Neural cell (in vitro differentiated cells): ENCODE measurements at regions not wholly inside any gene's neighbourhood (a gene's known extent, or its start where the extent isn't known, plus 50 kb on each side); places are given as distances from the start of the nearest gene placed in this dataset.

ENCODE experiments used
- H2AFZ ChIP-seq: fragments of 200-600, 300-800 bp; sonication (generic), shearing (Covaris generic); 2 replicates; pipeline ENCODE4 v1.6.0; 2014; ENCODE audit warnings: low read depth, mild to moderate bottlenecking, antibody characterized with exemption, low read length, moderate library complexity
- H3F3A ChIP-seq: fragments of 200-600 bp; shearing (Covaris generic); 2 replicates; pipeline ENCODE4 v1.6.1; 2016; ENCODE audit warnings: mild to moderate bottlenecking, moderate library complexity, mixed read lengths, antibody characterized with exemption, low read length; ENCODE audit not compliant: insufficient read depth, poor library complexity, severe bottlenecking
- H3K27ac ChIP-seq: fragments of 200-600, 300-800 bp; sonication (generic), shearing (Covaris generic); 2 replicates; pipeline ENCODE4 v1.5.1; 2014; ENCODE audit warnings: mild to moderate bottlenecking, low read length, moderate library complexity
- H3K27me3 ChIP-seq: fragments of 300-800, 200-600 bp; sonication (generic), shearing (Covaris generic); 2 replicates; pipeline ENCODE4 v1.6.0; 2014; ENCODE audit warnings: mild to moderate bottlenecking, low read depth, low read length, moderate library complexity; ENCODE audit not compliant: insufficient read depth
- H3K36me3 ChIP-seq: fragments of 300-800, 200-600 bp; sonication (generic), shearing (Covaris generic); 2 replicates; pipeline ENCODE4 v1.5.1; 2014; ENCODE audit warnings: mild to moderate bottlenecking, antibody characterized with exemption, low read length, moderate library complexity; ENCODE audit not compliant: insufficient read depth
- H3K4me2 ChIP-seq: fragments of 300-800, 200-600 bp; sonication (generic), shearing (Covaris generic); 2 replicates; pipeline ENCODE4 v1.6.0; 2014; ENCODE audit warnings: mild to moderate bottlenecking, low read length
- H3K4me3 ChIP-seq: fragments of 300-800, 200-600 bp; sonication (generic), shearing (Covaris generic); 2 replicates; pipeline ENCODE4 v1.5.1; 2014; ENCODE audit warnings: mild to moderate bottlenecking, low read length, moderate library complexity
- H3K79me2 ChIP-seq: fragments of 200-600 bp; shearing (Covaris generic); replicated peaks from 2 replicates; pipeline ENCODE4 v1.6.0; 2014; ENCODE audit warnings: mild to moderate bottlenecking, low read length, moderate library complexity; ENCODE audit not compliant: insufficient read depth
- H3K9ac ChIP-seq: fragments of 300-800, 200-600 bp; sonication (generic), shearing (Covaris generic); 2 replicates; pipeline ENCODE4 v1.6.1; 2016; ENCODE audit warnings: mild to moderate bottlenecking, low read length, mixed read lengths
- H3K9me2 ChIP-seq: fragments of 200-600 bp; shearing (Covaris generic); 2 replicates; pipeline ENCODE4 v1.6.1; 2016; ENCODE audit warnings: mild to moderate bottlenecking, low read length, mixed read lengths; ENCODE audit not compliant: insufficient read depth
- H3K9me3 ChIP-seq: fragments of 200-600, 300-800 bp; sonication (generic), shearing (Covaris generic); 2 replicates; pipeline ENCODE4 v1.6.1; 2016; ENCODE audit warnings: mild to moderate bottlenecking, mixed run types, low read length, moderate library complexity, mixed read lengths
- H4K20me1 ChIP-seq: fragments of 200-600 bp; shearing (Covaris generic); 2 replicates; pipeline ENCODE4 v1.6.1; 2016; ENCODE audit warnings: mild to moderate bottlenecking, mixed run types; ENCODE audit not compliant: insufficient read depth
- CTCF ChIP-seq: fragments of 450-650 bp; IDR thresholded peaks from 2 replicates; pipeline ENCODE4 v1.5.1; 2014; ENCODE audit warnings: antibody characterized with exemption, mild to moderate bottlenecking, moderate library complexity; ENCODE audit not compliant: poor library complexity, severe bottlenecking
- EP300 ChIP-seq: fragments of 450-650 bp; conservative IDR thresholded peaks from 2 replicates; pipeline ENCODE4 v1.6.1; 2014; ENCODE audit warnings: antibody characterized with exemption, mild to moderate bottlenecking, moderate library complexity; ENCODE audit not compliant: poor library complexity, severe bottlenecking
- EZH2 ChIP-seq: fragments of 200-600, 300-800 bp; shearing (Covaris generic), sonication (generic); IDR thresholded peaks from 2 replicates; pipeline ENCODE4 v1.6.1; 2014; ENCODE audit warnings: antibody characterized with exemption, low read length, borderline replicate concordance, mild to moderate bottlenecking; ENCODE audit not compliant: insufficient read depth, poor library complexity, severe bottlenecking
- MXI1 ChIP-seq: fragments of 450-650 bp; conservative IDR thresholded peaks from 2 replicates; pipeline ENCODE4 v1.6.1; 2014; ENCODE audit warnings: antibody characterized with exemption, mild to moderate bottlenecking; ENCODE audit not compliant: poor library complexity, severe bottlenecking
- POLR2AphosphoS5 ChIP-seq: IDR thresholded peaks from 2 replicates; pipeline ENCODE4 v1.6.1; 2012
- RAD21 ChIP-seq: fragments of 450-650 bp; conservative IDR thresholded peaks from 2 replicates; pipeline ENCODE4 v1.6.1; 2014; ENCODE audit warnings: antibody characterized with exemption, mild to moderate bottlenecking, moderate library complexity
- SMC3 ChIP-seq: fragments of 450-650 bp; conservative IDR thresholded peaks from 2 replicates; pipeline ENCODE4 v1.6.1; 2014; ENCODE audit warnings: antibody characterized with exemption, mild to moderate bottlenecking, moderate library complexity; ENCODE audit not compliant: poor library complexity
- TAF1 ChIP-seq: IDR thresholded peaks from 2 replicates; pipeline ENCODE4 v1.6.1; 2012; ENCODE audit warnings: low read depth
- TF ChIP-seq, protein P1 (sequence below): IDR thresholded peaks from 2 replicates; pipeline ENCODE4 v1.6.1; 2012; ENCODE audit warnings: borderline replicate concordance

- Histone ChIP-seq H3K9me3 (no peaks in the 10 kb centered on the region), H2AFZ (no peak overlapping the region), H3K79me2 (no peaks in the 10 kb centered on the region), H3K27ac (no peak overlapping the region), H4K20me1 (no peaks in the 10 kb centered on the region), H3K4me2 (no peak overlapping the region), H3K36me3 (no peaks in the 10 kb centered on the region), H3K9ac (no peak overlapping the region), H3K9me2 (no peaks in the 10 kb centered on the region), H3F3A (no peaks in the 10 kb centered on the region), H3K4me3 (no peak overlapping the region), H3K27me3 (no peaks in the 10 kb centered on the region)
- TF ChIP-seq EZH2 = no peak
- no peak for TF ChIP-seq SMC3
- TF ChIP-seq TAF1 = no peak
- TF ChIP-seq EP300 = peak; percentile 14
These were observed 425.1 kb downstream of the PDHA2 start for GRCh38 chr4:96264941-96265463.

DNA sequence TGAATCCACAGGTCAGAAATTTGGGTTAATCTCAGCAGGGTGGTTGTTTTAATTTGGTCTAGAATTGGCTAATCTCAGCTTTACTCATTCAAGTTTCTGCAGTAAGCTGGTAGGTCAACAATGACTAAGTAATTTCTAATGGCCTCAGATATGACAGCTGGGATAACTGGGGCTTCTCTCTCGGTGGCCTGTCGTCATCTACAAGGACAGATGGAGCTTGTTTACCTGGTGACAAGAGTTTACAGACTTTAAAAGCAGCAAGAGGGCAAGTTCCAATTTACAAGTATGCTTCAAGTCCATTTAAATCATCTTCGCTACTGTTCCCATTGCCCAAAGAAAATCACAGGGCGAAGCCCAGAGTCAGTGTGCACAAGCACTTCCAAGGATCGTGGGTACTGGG, 453.9 kb downstream of the PDHA2 start:
- no peaks in the 10 kb centered on the region for H3K79me2 ChIP-seq

More for the DNA sequence above, 453.9 kb downstream of the PDHA2 start:
- Histone ChIP-seq H3K36me3 (no peaks in the 10 kb centered on the region), H3K9ac (no peak overlapping the region), H3F3A (no peaks in the 10 kb centered on the region), H3K9me3 (no peaks in the 10 kb centered on the region), H3K27ac (no peak overlapping the region), H3K4me3 (no peak overlapping the region), H3K27me3 (no peaks in the 10 kb centered on the region), H3K4me2 (no peak overlapping the region), H4K20me1 (no peaks in the 10 kb centered on the region), H2AFZ (no peak overlapping the region), H3K9me2 (no peaks in the 10 kb centered on the region)
- TF ChIP-seq POLR2AphosphoS5 = no peak
- no peak for TF ChIP-seq EZH2
- TF ChIP-seq MXI1 = no peak
- TF ChIP-seq SMC3 = no peak
- no peak for TF ChIP-seq RAD21
- TF ChIP-seq, protein P1, sequence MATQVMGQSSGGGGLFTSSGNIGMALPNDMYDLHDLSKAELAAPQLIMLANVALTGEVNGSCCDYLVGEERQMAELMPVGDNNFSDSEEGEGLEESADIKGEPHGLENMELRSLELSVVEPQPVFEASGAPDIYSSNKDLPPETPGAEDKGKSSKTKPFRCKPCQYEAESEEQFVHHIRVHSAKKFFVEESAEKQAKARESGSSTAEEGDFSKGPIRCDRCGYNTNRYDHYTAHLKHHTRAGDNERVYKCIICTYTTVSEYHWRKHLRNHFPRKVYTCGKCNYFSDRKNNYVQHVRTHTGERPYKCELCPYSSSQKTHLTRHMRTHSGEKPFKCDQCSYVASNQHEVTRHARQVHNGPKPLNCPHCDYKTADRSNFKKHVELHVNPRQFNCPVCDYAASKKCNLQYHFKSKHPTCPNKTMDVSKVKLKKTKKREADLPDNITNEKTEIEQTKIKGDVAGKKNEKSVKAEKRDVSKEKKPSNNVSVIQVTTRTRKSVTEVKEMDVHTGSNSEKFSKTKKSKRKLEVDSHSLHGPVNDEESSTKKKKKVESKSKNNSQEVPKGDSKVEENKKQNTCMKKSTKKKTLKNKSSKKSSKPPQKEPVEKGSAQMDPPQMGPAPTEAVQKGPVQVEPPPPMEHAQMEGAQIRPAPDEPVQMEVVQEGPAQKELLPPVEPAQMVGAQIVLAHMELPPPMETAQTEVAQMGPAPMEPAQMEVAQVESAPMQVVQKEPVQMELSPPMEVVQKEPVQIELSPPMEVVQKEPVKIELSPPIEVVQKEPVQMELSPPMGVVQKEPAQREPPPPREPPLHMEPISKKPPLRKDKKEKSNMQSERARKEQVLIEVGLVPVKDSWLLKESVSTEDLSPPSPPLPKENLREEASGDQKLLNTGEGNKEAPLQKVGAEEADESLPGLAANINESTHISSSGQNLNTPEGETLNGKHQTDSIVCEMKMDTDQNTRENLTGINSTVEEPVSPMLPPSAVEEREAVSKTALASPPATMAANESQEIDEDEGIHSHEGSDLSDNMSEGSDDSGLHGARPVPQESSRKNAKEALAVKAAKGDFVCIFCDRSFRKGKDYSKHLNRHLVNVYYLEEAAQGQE = no peak
- TF ChIP-seq TAF1 = no peak
- no peak for TF ChIP-seq EP300
- no peak for TF ChIP-seq CTCF
